HepG2 (cell line): ENCODE measurements at regions not wholly inside any gene's neighbourhood (a gene's known extent, or its start where the extent isn't known, plus 50 kb on each side); places are given as distances from the start of the nearest gene placed in this dataset.

Experiments
- BHLHE40 ChIP-seq: IDR thresholded peaks from 2 replicates; pipeline ENCODE4 v1.6.1; 2011; ENCODE audit warnings: low read length, improper control_type of control experiment
- CBX1 ChIP-seq: IDR thresholded peaks from one replicate; pipeline ENCODE4 v1.6.1; 2016; ENCODE audit warnings: antibody characterized with exemption, low read depth
- CC2D1A ChIP-seq: sonication (generic); formaldehyde crosslinking; IDR thresholded peaks from 2 replicates; pipeline ENCODE4 v1.8.1; 2023; ENCODE audit warnings: mild to moderate bottlenecking, missing genetic modification reagents
- CREM ChIP-seq, 2 experiments: sonication (generic) in 1 of 2; formaldehyde crosslinking in 1 of 2; IDR thresholded peaks; 2 replicates each; pipeline versions ENCODE4 v1.4.0 to v1.6.1; 2016 to 2020; ENCODE audit warnings: antibody characterized with exemption in 1 of 2, mild to moderate bottlenecking in 1 of 2, missing genetic modification reagents in 1 of 2
- KAT8 ChIP-seq: IDR thresholded peaks from 2 replicates; pipeline ENCODE4 v1.6.1; 2016; ENCODE audit warnings: missing genetic modification reagents, missing compliant biosample characterization
- PCBP1 ChIP-seq: fragments of 200-400 bp; formaldehyde crosslinking; IDR thresholded peaks from 2 replicates; pipeline ENCODE4 v1.6.1; 2017; ENCODE audit warnings: mild to moderate bottlenecking, low read depth, low read length, borderline replicate concordance
- PHF21A ChIP-seq: sonication (generic); formaldehyde crosslinking; IDR thresholded peaks from 2 replicates; pipeline ENCODE4 v1.5.0; 2020; ENCODE audit warnings: mild to moderate bottlenecking, missing genetic modification reagents
- ZNF3 ChIP-seq: IDR thresholded peaks from 2 replicates; pipeline ENCODE4 v1.7.0; 2017; ENCODE audit warnings: inconsistent platforms
- TF ChIP-seq, protein P1 (sequence below): sonication (generic); formaldehyde crosslinking; IDR thresholded peaks from 2 replicates; pipeline ENCODE4 v1.4.0; 2020; ENCODE audit warnings: missing genetic modification reagents
- TF ChIP-seq, protein P2 (sequence below): sonication (generic); formaldehyde crosslinking; IDR thresholded peaks from 2 replicates; pipeline ENCODE4 v1.4.0; 2020; ENCODE audit warnings: mild to moderate bottlenecking, missing genetic modification reagents

DNA sequence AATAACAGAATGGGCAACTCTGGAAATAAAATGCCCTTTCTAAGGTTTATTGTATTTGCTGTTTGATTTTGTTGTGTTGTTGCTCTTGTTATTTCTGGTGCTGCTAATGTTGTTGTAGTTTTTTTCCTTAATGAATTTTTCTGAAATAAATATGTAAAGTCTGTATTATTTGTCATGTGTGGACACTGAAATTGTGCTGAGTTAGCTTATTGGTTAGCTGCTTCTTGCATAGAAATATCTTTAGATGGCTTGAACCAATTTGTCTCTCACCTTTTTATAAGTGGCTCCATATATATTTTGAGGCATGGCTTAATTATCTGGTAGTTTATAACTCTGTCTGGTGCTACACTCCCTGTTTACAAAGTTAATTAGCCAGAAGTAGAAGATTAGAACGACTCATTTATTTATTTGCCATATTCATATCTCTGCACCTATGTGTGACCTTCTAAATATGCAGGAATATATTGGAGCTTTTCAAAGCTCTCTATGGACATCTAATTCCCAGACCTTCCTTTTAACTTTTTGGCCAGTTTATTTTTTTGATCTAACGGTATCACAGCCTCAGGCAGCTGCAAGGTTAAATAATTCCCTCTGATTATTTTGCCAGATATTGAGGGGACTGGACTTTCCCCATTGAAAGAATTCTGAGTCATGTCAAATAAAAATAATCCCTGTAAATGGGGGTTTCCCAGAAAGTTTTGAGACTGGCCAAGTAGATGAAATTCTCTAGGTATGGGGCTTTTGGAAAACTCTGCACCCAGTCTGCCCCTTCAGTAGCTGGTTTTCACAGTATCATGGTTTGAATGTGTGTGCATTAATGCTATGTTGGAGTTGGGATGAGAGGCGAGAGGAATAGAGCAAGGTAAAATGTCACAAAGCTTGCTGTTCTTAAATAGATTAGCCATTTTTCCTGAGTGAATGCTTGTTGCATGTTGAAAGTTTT is 1331.7 kb upstream of the MIR17HG start:
- TF ChIP-seq, protein P1, sequence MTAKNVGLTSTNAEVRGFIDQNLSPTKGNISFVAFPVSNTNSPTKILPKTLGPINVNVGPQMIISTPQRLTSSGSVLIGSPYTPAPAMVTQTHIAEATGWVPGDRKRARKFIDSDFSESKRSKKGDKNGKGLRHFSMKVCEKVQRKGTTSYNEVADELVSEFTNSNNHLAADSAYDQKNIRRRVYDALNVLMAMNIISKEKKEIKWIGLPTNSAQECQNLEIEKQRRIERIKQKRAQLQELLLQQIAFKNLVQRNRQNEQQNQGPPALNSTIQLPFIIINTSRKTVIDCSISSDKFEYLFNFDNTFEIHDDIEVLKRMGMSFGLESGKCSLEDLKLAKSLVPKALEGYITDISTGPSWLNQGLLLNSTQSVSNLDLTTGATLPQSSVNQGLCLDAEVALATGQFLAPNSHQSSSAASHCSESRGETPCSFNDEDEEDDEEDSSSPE (CRISPR knock-in tag) = no peak
- TF ChIP-seq BHLHE40 = no peak
- TF ChIP-seq CC2D1A (CRISPR knock-in tag) = no peak
- TF ChIP-seq ZNF3 (CRISPR knock-in tag) = no peak
- TF ChIP-seq, protein P2, sequence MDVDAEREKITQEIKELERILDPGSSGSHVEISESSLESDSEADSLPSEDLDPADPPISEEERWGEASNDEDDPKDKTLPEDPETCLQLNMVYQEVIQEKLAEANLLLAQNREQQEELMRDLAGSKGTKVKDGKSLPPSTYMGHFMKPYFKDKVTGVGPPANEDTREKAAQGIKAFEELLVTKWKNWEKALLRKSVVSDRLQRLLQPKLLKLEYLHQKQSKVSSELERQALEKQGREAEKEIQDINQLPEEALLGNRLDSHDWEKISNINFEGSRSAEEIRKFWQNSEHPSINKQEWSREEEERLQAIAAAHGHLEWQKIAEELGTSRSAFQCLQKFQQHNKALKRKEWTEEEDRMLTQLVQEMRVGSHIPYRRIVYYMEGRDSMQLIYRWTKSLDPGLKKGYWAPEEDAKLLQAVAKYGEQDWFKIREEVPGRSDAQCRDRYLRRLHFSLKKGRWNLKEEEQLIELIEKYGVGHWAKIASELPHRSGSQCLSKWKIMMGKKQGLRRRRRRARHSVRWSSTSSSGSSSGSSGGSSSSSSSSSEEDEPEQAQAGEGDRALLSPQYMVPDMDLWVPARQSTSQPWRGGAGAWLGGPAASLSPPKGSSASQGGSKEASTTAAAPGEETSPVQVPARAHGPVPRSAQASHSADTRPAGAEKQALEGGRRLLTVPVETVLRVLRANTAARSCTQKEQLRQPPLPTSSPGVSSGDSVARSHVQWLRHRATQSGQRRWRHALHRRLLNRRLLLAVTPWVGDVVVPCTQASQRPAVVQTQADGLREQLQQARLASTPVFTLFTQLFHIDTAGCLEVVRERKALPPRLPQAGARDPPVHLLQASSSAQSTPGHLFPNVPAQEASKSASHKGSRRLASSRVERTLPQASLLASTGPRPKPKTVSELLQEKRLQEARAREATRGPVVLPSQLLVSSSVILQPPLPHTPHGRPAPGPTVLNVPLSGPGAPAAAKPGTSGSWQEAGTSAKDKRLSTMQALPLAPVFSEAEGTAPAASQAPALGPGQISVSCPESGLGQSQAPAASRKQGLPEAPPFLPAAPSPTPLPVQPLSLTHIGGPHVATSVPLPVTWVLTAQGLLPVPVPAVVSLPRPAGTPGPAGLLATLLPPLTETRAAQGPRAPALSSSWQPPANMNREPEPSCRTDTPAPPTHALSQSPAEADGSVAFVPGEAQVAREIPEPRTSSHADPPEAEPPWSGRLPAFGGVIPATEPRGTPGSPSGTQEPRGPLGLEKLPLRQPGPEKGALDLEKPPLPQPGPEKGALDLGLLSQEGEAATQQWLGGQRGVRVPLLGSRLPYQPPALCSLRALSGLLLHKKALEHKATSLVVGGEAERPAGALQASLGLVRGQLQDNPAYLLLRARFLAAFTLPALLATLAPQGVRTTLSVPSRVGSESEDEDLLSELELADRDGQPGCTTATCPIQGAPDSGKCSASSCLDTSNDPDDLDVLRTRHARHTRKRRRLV (CRISPR knock-in tag) = no peak
- no peak for TF ChIP-seq CREM (IDR thresholded peaks at IDR 0.05)
- no peak for TF ChIP-seq CREM (CRISPR knock-in tag; IDR thresholded peaks at IDR 0.05)
- no peak for TF ChIP-seq PHF21A (CRISPR knock-in tag)
- no peak for TF ChIP-seq KAT8 (CRISPR knock-in tag)
- no peak for TF ChIP-seq PCBP1
- no peak for TF ChIP-seq CBX1
